OCI-LY1 (cell line): ENCODE measurements at regions not wholly inside any gene's neighbourhood (a gene's known extent, or its start where the extent isn't known, plus 50 kb on each side); places are given as distances from the start of the nearest gene placed in this dataset.

Source experiments
- EZH2 ChIP-seq: fragments of 200-600 bp; sonication (generic), shearing (Covaris generic); IDR thresholded peaks from 2 replicates; pipeline ENCODE4 v1.8.0; 2017; ENCODE audit warnings: borderline replicate concordance, mixed run types, mild to moderate bottlenecking, antibody characterized with exemption, low read length, moderate library complexity, mixed read lengths
- TF ChIP-seq, protein P1 (sequence below): fragments of 200-600 bp; sonication (generic), shearing (Covaris generic); IDR thresholded peaks from 2 replicates; pipeline ENCODE4 v1.5.1; 2017; ENCODE audit warnings: mild to moderate bottlenecking, antibody characterized with exemption, low read length, moderate library complexity, mixed read lengths

DNA sequence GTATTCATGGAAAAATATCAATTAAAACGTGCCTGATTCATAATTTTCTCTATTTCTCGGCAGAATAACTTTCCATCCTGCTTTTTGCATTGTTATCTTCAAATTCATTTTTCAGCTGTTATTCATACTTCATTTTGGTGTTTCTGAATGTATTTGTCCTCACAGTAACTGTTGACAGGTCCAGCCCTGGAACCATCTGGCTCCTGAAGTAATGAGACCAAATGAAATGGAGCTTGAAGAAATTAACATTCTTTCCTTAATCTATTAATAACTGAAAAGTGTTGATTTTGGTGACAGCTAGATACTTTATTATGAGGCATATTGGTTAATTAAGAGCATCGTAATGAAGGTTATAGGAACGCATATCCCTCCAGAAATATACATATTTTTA lies 257.0 kb upstream of the MINDY3 start:
- TF ChIP-seq, protein P1, sequence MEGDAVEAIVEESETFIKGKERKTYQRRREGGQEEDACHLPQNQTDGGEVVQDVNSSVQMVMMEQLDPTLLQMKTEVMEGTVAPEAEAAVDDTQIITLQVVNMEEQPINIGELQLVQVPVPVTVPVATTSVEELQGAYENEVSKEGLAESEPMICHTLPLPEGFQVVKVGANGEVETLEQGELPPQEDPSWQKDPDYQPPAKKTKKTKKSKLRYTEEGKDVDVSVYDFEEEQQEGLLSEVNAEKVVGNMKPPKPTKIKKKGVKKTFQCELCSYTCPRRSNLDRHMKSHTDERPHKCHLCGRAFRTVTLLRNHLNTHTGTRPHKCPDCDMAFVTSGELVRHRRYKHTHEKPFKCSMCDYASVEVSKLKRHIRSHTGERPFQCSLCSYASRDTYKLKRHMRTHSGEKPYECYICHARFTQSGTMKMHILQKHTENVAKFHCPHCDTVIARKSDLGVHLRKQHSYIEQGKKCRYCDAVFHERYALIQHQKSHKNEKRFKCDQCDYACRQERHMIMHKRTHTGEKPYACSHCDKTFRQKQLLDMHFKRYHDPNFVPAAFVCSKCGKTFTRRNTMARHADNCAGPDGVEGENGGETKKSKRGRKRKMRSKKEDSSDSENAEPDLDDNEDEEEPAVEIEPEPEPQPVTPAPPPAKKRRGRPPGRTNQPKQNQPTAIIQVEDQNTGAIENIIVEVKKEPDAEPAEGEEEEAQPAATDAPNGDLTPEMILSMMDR: no peak
- no peak for TF ChIP-seq EZH2
